GM18499 (cell line): ENCODE measurements at regions not wholly inside any gene's neighbourhood (a gene's known extent, or its start where the extent isn't known, plus 50 kb on each side); places are given as distances from the start of the nearest gene placed in this dataset.

Experiments used
- ATAC-seq: cut with Tn5 transposase; IDR thresholded peaks from one replicate; pipeline ENCODE4 v1.9.1; 2021; ENCODE audit warnings: moderate number of reproducible peaks; ENCODE audit not compliant: insufficient read depth, unreplicated experiment

DNA sequence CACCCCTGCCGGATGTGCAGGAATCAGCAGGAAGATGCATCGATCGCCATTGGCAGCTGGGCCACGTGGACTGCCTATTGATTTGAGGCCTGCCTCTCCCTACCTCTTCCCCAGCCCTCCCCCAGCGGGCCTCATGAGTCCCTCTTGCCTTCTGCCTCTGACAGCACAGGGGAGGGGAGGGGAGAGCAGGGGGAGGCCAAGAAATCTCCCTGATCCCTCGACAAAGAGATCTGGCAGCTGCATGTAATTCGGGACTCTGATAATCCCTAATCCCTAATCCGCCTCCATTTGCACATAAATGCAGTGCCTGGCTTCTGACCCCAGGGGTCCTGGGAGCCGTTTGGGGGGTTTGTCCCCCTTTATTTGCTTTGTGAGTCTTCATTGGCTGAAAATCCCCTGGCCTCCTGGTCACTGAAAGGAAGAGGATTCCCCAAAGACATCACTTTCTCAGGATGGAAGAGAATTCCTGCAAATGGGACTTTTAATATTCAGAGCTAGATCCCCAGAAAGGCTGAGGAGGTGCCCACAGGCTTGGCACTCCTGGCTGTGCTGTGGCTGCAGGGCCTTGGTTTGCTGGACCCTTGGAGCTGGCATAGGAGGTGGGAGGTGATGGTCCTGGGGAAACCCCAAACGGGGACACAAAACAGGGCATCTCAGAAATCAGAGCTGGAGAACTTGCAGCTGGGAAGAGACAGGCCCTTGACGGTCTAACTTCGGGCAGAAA is 239.4 kb upstream of the POU3F1 start:
- ATAC-seq, result no peak

DNA sequence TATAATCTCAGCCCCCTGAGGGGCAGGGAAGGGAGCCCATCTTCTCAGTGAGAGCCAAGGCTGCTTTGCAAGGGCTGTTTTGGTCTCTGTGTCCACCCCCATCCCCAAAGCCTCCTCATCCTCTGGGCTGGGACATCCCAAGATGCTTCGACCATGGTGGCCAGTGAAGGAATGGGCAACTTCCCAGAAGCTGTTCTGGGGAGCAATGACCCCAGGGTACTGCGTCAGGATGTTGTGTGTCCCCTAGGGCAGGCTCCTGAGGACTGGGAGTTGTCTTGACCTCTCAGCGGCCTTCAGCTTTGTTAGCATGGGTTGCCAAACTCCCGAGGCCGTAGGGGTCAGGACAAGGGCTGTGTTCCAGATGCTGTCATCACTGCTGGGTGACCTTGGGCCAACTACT is 238.4 kb upstream of the POU3F1 start:
- no peak for ATAC-seq

DNA sequence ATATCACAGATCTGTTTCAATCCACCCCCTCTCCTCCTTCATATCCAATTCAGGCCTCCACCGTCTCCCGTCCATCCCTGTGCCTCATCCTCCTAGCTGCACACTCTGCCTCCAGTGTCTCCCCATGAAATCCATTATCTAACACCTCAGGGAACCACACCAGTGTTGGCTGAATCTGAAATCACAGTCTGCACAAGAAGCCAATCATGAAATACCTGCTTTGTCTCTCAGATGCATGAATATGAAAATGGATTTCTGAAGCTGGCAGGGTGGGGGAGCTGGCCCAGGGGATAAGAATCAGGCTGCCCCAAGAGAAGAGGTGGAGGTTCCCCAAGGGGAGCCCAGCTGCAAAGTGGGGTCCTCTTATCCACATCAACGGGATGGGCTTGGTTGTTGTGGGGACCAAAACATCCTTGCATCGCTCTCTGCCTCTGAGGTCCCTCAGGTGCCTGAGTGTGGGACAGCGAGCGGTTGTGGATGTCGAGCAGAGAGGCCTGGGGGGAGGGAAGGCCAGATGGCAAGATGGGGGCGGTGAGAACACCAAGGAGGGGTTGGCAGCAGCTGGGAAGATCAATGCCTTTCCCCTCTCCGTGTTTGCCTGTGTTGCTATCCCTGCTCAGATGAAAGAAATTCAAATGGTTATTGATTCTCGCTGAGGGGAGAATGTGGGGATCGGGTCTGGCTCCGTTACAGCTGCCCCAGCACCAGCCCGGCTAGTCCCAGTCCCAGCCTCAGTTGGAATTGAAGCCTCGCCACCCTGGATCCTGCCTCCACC is 237.3 kb upstream of the POU3F1 start:
- no peak for ATAC-seq

- no peak for ATAC-seq
Measured at GRCh38 chr1:38279148-38279547, 232.6 kb upstream of the POU3F1 start.

GRCh38 chr1:38277646-38278045 is 231.1 kb upstream of the POU3F1 start:
- no peak for ATAC-seq

DNA sequence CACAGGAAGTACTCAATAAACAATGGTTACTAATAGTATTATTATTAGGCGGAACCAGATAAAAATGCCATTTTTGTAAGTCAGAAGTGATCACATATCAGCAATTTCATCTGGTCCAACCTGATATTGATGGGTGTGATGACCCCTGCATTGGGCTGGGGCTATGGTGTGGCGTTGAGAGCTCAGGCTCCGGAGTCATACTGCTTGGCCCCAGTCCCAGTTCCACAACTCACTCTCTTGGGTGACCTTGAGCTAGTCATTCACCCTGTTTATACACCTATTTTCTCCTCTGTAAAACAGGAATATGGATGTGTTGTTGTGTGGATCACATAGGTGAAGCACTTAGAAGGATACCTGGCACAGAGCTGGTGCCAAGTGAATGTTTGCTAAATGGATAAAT is 229.4 kb upstream of the POU3F1 start:
- ATAC-seq, result no peak

GRCh38 chr1:38274974-38275373 is 228.4 kb upstream of the POU3F1 start:
- ATAC-seq, result no peak

DNA sequence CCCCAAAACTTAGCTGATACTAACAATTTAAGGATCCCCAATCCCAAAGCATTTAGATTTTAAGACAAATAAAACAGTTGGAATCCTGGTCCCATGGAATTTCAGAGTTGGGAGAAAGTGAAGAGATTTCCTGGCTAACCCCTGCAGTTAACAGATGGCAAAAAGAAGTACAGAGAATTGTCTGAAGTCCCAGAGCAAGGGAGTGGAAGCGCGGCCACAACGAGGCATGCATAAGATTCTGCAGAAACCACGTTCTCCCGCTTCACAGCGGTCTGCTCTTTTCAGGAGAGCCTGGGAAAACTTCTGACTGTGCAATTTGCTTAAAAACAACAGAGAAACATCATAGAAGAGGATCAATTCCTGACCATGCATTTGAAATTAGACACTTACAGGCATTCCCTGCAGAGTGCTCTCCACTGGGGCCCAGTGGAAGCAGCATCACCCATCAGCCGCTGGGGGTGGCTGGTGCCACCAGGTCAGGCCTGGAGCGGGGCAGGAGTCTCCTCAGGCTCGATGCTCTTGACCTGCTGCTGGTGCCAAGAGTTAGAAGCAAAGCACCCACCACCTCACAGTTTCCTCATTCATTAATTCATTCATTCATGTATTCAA is 226.7 kb upstream of the POU3F1 start:
- no peak for ATAC-seq

- ATAC-seq, result no peak
Measured at GRCh38 chr1:38272515-38272914, 225.9 kb upstream of the POU3F1 start.

- ATAC-seq, result no peak
Measured at GRCh38 chr1:38270849-38271633, 224.4 kb upstream of the POU3F1 start.

GRCh38 chr1:38269923-38270848 is 223.6 kb upstream of the POU3F1 start:
- ATAC-seq, result no peak

DNA sequence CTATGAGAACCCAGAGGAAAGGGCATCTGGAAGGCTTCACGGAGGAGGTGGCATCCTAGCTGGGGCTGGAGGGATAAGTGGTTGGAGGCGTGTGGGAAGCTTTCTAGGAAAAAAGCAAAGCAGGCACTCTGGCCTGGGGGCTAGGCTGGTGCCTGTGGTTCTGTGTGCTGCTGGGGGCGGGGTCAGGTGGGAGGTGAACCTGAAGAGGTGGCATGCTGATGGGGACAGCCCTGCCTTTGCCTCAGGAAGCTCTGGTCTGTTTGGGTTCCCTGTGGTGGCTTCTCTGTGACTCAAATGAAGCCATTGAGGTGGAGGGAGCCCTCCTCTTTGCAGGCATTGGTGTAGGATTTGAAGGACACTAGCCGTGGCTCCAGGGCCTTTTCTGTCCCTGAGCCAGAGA is 221.6 kb upstream of the POU3F1 start:
- ATAC-seq, result no peak

GRCh38 chr1:38267037-38268036 is 220.7 kb upstream of the POU3F1 start:
- ATAC-seq, result no peak

DNA sequence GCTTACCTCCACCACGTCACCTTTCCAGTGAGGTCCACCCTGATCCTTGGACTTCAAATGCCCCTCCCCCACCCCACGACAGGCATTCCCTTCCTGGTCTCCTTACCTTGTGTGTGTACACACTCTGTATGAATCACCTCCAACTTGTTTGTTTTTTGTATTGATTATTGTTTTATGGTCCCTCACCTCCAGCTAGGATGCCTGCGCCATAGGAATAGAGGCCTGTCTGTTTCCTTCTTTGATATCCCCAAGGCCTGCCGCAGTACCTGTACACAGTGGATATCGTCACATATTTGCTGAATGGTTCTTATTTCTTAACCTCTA is 219.6 kb upstream of the POU3F1 start:
- no peak for ATAC-seq

DNA sequence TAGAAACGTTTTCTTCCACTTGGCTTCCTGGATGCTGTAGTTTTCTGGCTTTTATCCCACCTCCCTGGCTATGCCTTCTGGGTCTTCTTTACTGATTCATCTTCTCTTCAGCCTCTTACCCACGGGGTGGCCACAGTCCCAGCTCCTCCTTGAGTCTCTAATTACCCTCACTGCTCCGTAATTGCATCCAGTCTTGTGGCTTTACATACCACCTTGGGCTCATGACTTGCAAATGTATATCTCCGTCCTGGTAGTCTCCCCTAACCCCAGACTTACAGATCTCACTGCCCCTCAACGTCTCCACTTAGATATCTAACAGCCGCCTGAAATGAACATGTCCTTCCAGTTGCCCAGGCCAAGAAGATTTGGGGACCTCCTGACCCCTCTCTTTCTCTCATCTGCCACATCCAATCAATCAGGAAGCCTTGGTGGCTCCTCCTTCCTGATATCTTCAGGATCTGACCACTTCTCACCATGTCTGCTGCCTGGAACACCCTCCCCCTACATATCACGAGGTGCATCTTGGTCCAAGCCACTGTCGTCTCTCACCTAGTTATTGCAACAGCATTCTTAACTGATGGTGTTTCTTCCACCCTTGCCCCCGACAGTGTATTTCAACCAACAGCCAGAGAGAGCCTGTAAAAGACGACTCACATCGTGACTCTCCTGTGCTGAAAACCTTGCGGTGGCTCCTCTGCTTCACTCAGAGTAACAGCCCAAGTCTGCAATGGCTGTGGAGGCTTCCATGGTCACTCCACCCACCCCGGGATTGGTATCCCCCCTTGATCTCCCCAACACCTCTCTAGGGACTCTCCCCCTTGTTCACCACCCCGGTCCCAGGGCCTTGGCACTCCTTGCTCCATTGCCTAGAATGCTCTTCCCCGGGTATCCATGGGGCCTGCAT is 219.0 kb upstream of the POU3F1 start:
- no peak for ATAC-seq

DNA sequence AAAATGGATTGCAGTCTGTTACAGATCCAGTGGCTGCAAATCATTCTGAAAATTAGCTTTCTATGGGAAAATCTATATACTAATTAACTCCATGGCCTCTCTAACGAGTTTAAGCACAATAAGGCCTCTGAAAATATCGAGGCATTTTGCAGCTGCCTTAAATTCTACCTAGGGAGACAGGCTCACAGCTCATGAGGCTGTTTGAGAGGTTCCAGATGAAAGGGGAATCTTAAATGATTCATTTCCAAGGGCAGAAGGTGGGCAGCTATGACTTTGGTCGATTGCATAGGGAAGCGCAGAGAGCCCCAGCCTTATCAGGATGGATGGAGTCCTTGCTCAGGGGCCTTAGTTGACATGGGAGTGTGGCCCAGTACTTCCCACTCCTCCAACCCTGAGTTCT is 216.8 kb upstream of the POU3F1 start:
- ATAC-seq, result no peak

- ATAC-seq, result no peak
Measured at GRCh38 chr1:38261574-38261973, 215.0 kb upstream of the POU3F1 start.
